Islet of Langerhans (tissue), 1 donor: ENCODE measurements at regions not wholly inside any gene's neighbourhood (a gene's known extent, or its start where the extent isn't known, plus 50 kb on each side); places are given as distances from the start of the nearest gene placed in this dataset.

Experiments
- FAIRE-seq: peaks from one replicate; lab custom pipeline; 2011; peaks lifted over from hg19 to GRCh38; lab: Jason Lieb, UNC

- no peak for FAIRE-seq
These were observed 166.1 kb downstream of the ADAMTS15 start for GRCh38 chr11:130614591-130614990.

DNA sequence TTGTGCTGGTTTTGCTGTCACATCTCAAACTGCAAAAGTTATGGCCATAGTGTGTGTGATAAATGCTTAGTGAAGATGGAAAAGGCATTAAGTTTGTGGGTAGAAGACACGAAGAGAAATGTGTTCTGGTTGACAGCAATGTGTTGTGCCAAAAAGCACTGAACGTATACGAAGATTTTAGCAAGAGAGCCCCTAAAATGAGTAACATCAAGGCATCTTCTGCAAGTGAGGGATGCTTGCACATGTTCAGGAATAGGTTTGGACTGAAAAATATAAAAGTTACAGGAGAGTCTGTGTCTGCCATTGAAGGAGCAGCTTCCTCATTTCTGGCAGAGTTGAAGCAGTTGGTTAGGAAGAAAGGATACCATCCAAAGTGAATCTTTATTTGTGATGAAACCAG is 167.1 kb downstream of the ADAMTS15 start:
- no peak for FAIRE-seq

DNA sequence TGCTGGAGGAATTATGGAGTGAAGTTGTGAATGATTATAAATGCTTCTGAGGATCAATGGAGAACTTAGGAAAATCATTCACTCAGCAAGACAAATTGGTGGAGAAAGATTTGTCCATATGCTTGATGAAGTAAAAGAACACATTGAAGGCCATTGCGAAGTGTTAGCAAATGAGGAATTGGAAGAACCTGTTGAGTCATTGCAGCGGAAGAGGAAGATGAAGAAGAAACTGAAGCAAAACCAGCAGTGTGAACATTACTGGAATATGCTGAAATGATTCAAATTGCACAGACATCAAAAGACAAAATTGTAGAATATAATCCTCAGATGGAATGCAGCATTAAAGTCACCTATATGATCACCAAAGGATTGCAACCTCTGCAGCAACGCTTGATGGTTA is 168.1 kb downstream of the ADAMTS15 start:
- FAIRE-seq: no peak

- no peak for FAIRE-seq
These were observed 168.6 kb downstream of the ADAMTS15 start for GRCh38 chr11:130617001-130617400.

GRCh38 chr11:130620548-130620947 is 172.1 kb downstream of the ADAMTS15 start:
- FAIRE-seq: no peak

GRCh38 chr11:130622141-130622542 is 173.7 kb downstream of the ADAMTS15 start:
- FAIRE-seq: no peak

- no peak for FAIRE-seq
These were observed 175.5 kb downstream of the ADAMTS15 start for GRCh38 chr11:130623670-130624668.

DNA sequence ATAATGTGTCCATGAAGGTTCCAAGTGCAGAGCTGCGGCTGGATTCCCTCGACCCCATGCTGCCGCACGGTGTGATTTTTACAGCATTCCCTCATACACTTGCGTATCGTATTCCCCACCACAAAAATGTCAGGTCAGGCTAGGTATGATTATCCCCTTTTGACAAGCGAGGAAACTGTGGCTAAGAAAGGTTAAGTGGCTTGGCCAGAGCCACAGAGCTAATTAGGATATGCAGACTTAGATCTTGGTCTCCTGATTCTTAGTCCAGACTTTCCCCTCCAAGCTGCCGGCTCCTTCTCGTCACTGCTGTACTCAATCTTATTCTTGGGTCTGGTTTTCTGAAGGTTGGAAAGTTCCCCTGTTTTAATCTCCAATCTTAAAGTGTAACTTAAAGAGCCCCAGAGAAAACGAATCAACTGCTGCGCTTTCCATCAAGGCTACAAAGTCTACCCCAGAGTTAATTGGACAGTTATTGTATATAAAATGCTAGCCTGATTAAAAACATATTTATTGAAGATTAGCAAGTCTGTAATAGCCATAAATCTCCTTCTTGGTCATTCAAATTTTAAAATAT is 176.6 kb downstream of the ADAMTS15 start:
- FAIRE-seq: no peak

DNA sequence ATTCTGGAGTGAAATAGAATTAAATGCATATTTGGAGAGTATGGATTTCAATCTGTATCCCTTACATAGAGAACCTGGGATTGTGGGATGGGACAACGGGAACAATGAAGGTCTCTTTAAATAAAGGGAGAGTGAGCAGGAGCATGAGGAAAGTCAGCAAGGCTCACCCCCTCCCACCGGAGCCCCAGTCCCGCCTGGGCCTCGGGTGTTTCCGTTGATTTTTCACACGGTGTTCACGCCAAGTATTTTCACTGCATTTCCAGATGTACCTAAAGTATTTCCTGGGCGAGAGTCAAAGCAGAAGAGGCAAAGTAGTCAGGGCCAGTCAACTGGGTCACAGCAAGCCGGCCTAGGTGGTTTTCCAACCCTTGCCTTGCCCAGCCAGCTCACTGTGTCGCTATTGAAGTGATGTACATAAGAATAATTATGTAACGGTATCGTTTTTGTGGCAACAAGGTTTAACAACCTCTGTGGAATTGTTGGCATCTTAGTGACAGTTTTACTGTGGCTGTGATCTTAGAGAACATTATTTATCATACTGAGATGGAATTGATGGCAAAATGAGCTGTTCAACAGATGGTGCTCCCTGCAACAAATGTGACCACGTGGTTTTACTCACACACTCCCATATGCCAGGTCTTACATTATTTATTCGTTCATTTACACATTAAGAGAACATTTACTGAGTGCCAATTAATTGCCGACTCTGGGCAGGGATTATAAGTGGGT is 177.3 kb downstream of the ADAMTS15 start:
- peak; percentile 90 for FAIRE-seq

GRCh38 chr11:130629039-130629438 is 180.6 kb downstream of the ADAMTS15 start:
- FAIRE-seq: no peak

- no peak for FAIRE-seq
These were observed 182.7 kb downstream of the ADAMTS15 start for GRCh38 chr11:130631119-130631518.

- no peak for FAIRE-seq
These were observed 185.0 kb downstream of the ADAMTS15 start for GRCh38 chr11:130633466-130633865.

GRCh38 chr11:130634186-130634585 is 185.7 kb downstream of the ADAMTS15 start:
- no peak for FAIRE-seq

DNA sequence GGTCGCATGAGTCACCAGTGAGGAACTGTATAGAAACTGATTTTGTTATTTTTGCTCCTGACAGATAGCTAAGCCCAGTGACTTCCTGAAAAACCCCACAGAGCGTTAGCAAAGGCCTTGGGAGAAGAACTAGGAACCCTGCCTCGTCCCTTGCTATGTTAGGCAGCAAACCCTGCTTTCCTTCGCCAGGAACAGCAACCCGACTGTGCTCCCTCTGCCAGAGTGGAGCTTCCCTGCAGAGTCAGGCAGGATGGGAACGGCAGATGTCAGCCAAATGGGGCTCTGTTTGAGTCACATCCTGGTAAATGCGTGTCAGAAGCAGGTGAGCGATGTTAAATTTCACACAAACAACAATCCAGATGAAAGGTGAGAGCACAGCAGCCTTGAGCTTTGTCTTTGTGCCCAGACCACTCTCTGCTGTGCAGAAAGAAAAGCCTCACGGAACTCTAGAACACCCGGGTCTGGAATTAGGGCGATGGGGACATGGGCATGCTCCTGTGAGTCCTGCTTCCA is 186.6 kb downstream of the ADAMTS15 start:
- no peak for FAIRE-seq

DNA sequence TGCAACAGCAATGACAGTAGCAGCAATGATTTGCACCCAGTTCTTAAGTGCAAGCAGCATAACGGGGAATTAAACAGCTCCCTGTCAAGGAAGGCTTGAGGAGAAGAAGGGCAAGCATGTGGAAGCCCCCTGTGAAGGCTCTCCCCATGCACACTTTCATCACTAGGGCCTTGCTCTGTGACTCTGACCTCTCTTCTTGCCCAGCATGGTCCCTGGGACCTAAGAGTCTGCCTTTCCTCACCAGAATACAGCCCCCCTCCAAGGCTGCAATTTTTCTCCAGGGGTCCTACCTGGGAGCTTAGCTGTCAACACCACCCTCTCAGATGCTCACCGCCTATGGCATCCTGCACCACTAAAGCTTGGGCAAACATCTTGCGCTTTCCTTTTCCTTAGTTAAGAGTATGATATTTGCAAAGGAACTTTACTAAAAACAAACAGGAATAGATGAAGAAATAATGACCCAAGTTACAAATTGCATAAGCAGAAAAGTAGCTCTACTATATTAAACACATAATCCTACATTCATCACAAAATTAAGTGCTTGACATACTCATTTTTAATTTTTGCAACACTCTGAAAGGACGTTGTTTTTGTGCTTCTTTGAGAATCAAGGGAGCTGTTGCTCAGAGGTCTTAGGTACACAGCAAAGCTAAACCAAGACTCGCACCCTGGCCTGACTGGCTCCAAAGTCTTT is 187.6 kb downstream of the ADAMTS15 start:
- FAIRE-seq: no peak

DNA sequence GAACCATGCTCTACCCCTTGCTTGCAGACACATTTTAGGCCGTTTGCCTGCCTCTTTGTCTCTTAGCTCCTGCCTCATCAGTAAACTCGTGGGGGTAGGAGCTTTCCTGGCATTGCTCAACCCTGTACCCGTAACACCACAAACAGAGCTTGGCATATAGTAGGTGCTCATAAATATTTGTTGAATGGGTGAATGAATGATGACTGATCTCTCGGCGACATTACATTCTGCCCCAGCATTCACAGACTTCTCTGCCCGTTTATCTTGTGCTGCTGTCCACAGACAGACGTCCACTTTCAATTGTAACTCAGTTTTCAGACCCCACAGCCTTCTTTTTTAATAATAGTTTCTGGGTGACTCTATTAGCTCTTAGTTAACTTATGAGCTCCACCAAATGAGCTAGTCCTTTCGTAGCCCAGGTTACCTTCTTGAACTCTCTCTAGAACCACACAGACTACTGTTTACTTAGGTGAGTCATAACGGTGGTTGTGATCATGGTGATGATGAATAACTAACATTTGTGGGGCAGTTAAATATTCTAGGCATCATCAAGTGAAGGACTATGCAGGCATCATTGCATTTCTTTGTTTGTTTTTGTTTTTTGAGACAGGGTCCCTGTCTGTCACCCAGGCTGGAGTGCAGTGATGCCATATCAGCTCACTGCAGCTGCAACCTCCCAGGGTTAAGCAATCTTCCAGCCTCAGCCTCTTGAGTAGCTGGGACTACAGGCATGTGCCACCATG is 188.4 kb downstream of the ADAMTS15 start:
- peak; percentile 99 for FAIRE-seq

DNA sequence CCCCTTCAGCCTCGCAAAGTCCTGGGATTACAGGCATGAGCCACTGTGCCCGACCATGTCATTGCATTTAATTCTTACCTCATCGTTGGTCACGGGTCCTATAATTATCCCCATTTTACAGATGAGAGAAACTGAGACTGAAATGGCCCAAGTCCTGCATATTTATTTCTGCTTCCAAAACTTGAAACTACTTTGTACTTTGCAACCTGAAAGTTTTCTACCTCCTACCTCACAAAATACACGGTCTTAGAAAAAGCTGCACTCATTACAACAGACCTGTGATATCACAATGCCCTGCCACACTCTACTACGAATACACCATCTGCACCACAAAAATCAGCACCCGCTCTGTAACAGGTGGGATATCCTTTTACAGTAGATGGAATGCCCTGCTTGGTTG is 189.1 kb downstream of the ADAMTS15 start:
- no peak for FAIRE-seq

DNA sequence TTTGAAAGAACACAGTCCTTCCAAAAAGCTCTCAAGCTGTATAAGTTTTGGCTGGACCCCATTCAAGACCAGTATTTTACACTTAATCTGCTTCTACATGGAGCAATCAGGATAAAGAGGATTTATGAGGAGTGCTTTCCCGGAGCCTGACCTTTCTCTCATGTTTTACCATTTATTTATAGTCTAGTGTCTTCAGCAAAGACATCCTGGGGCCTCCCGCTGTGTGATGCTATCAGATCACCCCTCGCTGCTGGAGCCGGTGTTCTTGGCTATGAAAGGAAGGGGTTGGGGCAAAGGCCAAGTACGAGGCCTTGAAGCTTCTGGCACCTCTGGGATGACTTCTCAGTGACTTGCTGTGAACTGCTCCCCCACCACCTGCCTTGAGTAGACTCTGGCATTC is 189.6 kb downstream of the ADAMTS15 start:
- FAIRE-seq: no peak

DNA sequence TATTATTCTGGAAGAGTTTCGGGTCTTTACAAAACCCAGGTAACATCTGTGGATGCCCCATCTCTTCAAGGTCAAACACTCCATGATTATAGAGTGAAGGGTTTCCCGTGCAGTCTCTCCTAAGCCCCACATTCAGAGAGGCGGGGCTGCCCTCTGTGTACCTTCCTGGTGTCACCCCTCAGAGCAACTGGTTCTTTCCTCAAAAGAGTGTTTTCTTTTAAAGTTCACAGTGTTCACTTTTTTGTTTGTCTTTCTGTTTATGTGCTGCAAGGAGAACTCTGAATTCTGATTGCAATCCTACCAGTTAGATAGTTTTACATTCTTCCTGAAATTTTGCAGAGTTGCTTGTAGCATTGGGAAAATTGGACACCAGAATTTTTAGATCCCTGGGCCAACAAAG is 190.2 kb downstream of the ADAMTS15 start:
- FAIRE-seq: no peak

DNA sequence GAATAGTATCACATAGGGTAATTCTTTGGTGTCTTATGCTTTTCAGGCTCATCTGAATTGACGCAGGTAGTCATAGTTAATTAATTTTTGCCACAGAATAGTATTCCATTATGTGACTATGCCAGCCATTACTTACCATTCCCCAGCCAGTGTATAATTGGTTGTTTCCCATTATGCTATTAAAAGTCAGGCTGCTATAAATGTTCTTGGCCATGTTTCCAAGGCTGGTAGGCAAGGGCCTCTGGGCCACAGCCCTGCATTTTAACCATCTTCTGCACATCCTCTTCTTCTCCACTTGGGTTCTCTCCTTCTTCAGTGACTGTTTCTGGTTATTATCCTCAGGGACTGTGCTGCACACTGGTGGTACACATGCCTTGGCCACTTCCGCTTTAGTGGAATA is 190.9 kb downstream of the ADAMTS15 start:
- FAIRE-seq: no peak

DNA sequence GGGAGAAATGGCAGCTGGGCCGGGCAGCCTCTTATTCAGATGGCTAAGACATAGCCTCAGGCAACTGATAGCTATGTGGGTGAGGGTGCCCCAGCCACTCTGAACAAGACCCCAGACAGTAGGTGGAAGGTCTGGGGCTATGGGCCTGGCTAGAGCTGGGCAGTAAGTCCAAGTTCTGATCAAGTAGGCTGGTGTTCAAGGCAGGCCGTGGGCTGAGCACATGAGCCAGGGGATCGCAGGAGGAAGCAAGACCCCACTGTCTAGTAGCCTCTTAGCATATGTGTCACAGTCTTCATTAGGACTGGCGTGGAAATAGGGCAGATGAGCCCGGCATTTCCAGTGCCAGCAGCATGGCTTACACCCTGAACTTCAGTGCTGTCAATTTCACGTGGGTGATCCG is 192.1 kb downstream of the ADAMTS15 start:
- no peak for FAIRE-seq
